ENCODE measurements at regions not wholly inside any gene's neighbourhood (a gene's known extent, or its start where the extent isn't known, plus 50 kb on each side); places are given as distances from the start of the nearest gene placed in this dataset.

DNA sequence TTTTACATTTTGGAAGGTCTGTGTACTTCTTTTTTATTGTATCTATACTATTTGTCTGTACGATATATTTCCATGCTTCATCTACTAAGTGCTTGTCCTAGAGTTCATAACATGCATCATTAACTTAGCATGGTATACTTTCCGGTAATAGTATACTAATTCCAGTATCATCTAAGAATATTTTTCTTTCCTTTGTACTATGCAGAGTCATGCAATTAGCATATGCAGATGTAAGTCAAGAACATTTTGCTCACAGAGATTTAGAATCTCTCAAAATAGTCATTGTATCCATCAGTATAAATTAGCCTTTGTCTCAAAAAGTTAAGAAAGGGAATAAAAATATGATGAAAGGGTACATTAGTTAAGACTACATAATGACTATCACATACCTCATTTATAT lies 770.4 kb upstream of the GRAMD2B start:
- TF ChIP-seq, protein P1, sequence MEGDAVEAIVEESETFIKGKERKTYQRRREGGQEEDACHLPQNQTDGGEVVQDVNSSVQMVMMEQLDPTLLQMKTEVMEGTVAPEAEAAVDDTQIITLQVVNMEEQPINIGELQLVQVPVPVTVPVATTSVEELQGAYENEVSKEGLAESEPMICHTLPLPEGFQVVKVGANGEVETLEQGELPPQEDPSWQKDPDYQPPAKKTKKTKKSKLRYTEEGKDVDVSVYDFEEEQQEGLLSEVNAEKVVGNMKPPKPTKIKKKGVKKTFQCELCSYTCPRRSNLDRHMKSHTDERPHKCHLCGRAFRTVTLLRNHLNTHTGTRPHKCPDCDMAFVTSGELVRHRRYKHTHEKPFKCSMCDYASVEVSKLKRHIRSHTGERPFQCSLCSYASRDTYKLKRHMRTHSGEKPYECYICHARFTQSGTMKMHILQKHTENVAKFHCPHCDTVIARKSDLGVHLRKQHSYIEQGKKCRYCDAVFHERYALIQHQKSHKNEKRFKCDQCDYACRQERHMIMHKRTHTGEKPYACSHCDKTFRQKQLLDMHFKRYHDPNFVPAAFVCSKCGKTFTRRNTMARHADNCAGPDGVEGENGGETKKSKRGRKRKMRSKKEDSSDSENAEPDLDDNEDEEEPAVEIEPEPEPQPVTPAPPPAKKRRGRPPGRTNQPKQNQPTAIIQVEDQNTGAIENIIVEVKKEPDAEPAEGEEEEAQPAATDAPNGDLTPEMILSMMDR (IDR thresholded peaks at IDR 0.05; ENCODE audit: borderline replicate concordance, control extremely low read depth, extremely low read depth, insufficient read depth, missing control alignments), result no peak

DNA sequence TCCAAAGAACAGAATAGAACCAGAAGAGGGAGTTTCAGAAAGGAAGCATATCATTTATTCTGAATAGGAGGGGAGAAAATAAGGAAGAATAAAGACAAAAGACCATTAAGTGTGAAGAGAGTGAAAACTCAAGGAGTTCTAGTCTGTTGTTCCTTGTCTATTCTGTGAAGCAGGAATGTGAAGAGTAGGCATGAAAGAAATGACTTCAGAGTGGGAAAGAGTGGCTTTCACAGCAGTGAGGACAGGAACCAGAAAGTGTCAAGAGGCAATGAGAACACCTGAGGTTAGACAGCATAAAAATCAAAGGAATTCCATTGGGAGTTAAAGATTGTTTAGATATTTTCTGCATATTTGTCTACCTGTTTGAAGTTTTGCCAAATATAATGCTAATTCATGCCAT lies 768.8 kb upstream of the GRAMD2B start:
- TF ChIP-seq, protein P1 (IDR thresholded peaks at IDR 0.05; ENCODE audit: borderline replicate concordance, control extremely low read depth, extremely low read depth, insufficient read depth, missing control alignments), result no peak
- no peak for DNase-seq (ENCODE audit: low spot score)
- in situ Hi-C loops (cut with MboI; ENCODE audit: low sequenced_read_pairs, unreplicated experiment), result no loop called here

More for the DNA sequence above, 770.4 kb upstream of the GRAMD2B start:
- DNase-seq (ENCODE audit: low spot score), result no peak
- in situ Hi-C loops (cut with MboI; ENCODE audit: low sequenced_read_pairs, unreplicated experiment), result no loop called here

DNA sequence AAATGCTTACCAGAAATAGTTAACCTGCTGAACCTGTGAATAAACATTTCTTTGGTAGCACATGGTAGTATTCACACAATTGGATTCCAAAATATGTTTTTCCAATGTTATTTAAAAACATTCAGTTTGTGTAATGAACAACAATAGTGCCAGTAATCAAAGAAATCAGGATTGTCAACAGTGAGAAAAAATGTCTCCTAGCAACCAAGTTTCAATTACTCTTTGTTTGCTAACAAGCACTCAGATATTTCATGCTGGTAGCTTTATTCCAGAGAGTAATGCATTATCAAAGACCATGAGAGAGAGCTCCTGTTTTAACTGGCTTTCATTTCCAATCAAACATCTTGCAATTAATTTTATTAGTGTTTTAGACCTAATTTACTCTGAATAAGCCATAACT lies 768.1 kb upstream of the GRAMD2B start:
- TF ChIP-seq, protein P1 (IDR thresholded peaks at IDR 0.05; ENCODE audit: borderline replicate concordance, control extremely low read depth, extremely low read depth, insufficient read depth, missing control alignments), result no peak
- in situ Hi-C loops (cut with MboI; ENCODE audit: low sequenced_read_pairs, unreplicated experiment), result no loop called here
- no peak for DNase-seq (ENCODE audit: low spot score)

DNA sequence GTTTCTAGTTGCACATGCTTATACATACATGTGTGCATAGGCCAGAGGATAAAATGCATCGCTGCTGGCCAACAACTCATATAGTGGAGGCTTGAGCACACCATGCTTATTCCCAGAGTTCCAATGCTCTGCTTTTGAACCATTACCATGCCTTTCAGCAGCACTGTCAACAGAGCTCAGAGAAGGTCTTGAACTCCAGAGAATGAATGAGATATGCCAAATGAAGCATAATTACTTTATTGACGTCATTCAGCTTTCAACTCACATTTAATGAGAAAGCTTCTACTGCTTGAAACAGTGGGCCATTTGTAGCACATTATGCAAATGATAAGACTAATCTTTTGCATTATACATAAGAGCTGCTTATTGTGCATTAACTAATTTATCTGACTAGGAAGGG lies 765.3 kb upstream of the GRAMD2B start:
- in situ Hi-C loops (cut with MboI; ENCODE audit: low sequenced_read_pairs, unreplicated experiment), result no loop called here
- TF ChIP-seq, protein P1 (IDR thresholded peaks at IDR 0.05; ENCODE audit: borderline replicate concordance, control extremely low read depth, extremely low read depth, insufficient read depth, missing control alignments), result no peak
- no peak for DNase-seq (ENCODE audit: low spot score)

DNA sequence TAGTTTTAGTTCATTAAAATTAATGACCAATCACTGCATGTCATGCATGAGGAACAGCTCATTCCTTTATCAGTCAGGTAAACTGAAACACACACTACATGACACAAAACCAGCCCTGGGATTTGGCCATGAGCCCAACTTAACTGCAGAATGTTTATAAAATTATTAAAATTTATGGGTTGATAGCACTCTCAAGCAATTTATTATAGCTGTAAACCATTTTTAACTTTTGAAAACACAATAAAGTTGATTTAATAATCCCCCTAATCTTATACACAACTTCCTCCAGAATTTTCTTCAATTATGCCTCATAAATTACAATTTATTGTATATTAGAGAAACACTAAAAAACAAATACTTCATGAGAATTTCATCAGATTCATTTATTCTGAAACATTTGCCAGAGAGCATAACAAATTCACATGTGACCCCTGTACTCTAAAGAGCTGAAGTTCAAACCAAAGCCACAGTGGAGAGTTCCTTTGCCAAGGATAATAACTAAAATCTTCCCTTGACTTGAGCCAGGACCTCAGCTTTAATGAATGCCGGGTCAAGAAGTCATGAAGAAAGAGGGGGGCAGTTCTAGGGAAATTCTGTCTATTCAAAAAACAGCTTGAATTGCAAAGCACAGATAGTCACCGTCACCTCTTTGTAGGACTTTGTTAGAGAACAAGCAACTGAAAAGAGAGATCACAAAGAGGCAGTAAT lies 763.7 kb upstream of the GRAMD2B start:
- TF ChIP-seq, protein P1 (IDR thresholded peaks at IDR 0.05; ENCODE audit: borderline replicate concordance, control extremely low read depth, extremely low read depth, insufficient read depth, missing control alignments), result no peak
- in situ Hi-C loops (cut with MboI; ENCODE audit: low sequenced_read_pairs, unreplicated experiment), result no loop called here
- DNase-seq (ENCODE audit: low spot score), result no peak

DNA sequence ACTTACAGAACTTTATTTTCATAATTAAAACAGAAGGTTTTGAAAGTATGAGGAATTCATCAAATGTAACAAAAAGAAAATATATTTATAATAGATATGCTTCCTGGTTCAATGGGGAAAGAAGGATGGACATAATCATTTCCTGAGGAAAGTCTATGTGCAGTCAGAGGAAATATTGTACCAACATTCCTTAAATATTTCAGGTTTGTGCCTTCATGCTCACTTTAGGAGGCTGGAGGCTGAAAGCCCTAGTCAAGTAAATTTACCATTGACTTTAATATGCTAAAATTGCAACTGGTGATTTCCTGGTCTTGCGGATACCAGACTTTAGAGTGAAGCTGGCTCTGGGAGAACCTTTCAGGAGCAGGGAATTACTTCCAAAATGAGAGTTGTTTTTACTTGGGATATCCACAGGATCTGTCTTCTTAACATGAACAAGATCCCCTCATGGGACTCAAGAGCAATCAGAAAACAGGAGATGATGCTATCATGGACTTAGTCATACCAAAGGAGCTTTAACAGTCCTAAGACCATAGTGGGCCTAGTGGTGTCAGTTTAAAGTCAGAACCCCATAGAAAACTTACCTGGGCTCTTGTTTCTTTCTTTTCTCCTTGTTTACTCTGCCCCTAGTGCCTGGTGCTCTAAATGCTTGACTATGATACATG lies 762.8 kb upstream of the GRAMD2B start:
- in situ Hi-C loops (cut with MboI; ENCODE audit: low sequenced_read_pairs, unreplicated experiment), result no loop called here
- DNase-seq (ENCODE audit: low spot score), result no peak
- TF ChIP-seq, protein P1 (IDR thresholded peaks at IDR 0.05; ENCODE audit: borderline replicate concordance, control extremely low read depth, extremely low read depth, insufficient read depth, missing control alignments), result no peak

Measured in GM13976 (cell line).